ENCODE measurements at regions not wholly inside any gene's neighbourhood (a gene's known extent, or its start where the extent isn't known, plus 50 kb on each side); places are given as distances from the start of the nearest gene placed in this dataset.
A peak's percentile ranks its signal among the peaks of the same experiment; 100 is the strongest.

- no peak for DNase-seq (ENCODE audit: low spot score)
Measured at GRCh38 chr4:79082997-79083396, 143.8 kb upstream of the PAQR3 start.

DNA sequence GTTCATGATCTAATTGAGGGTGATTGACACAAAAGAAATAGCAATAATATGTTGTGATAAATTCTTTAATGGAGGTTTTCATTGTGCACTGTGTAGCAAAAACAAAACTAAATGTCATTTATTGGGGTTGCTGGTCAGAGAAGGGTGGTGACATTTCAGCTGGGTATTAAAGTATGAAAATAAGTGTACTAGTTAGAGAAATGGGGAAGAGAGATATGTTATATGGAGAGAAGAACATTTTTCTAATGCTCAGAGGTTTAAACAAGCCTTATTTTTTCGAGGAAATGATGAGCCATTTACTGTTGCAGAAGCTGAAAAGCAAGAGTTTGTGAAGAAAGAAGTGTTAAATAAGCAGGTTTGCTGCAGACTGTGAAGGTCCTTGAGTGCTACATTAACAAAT lies 142.7 kb upstream of the PAQR3 start:
- DNase-seq (ENCODE audit: low spot score), result no peak

GRCh38 chr4:79078339-79078738 lies 139.1 kb upstream of the PAQR3 start:
- no peak for DNase-seq (ENCODE audit: low spot score)

DNA sequence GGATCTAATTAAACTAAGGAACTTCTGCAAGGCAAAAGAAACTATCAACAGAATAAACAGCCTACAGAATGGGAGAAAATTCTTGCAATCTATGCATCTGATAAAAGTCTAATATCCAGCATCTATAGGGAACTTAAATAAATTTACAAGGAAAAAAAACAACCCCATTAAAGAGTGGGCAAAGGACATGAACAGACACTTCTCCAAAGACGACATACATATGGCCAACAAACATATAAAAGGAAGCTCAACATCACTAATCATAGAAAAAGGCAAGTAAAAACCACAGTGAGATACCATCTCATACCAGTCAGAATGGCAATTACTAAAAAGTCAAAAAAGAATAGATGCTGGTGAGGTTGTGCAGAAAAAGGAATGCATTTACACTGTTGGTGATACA lies 134.8 kb upstream of the PAQR3 start:
- no peak for DNase-seq (ENCODE audit: low spot score)

GRCh38 chr4:79073471-79073870 lies 134.2 kb upstream of the PAQR3 start:
- no peak for DNase-seq (ENCODE audit: low spot score)

GRCh38 chr4:79065262-79065661 lies 126.0 kb upstream of the PAQR3 start:
- DNase-seq (ENCODE audit: low spot score), result no peak

GRCh38 chr4:79064806-79065205 lies 125.6 kb upstream of the PAQR3 start:
- DNase-seq (ENCODE audit: low spot score), result no peak

- DNase-seq (ENCODE audit: low spot score), result no peak
Measured at GRCh38 chr4:79059631-79060399, 120.6 kb upstream of the PAQR3 start.

GRCh38 chr4:79057772-79058171 lies 118.5 kb upstream of the PAQR3 start:
- no peak for DNase-seq (ENCODE audit: low spot score)

- no peak for DNase-seq (ENCODE audit: low spot score)
Measured at GRCh38 chr4:79053754-79054153, 114.5 kb upstream of the PAQR3 start.

GRCh38 chr4:79050541-79050880 lies 111.3 kb upstream of the PAQR3 start:
- DNase-seq (ENCODE audit: low spot score), result no peak

DNA sequence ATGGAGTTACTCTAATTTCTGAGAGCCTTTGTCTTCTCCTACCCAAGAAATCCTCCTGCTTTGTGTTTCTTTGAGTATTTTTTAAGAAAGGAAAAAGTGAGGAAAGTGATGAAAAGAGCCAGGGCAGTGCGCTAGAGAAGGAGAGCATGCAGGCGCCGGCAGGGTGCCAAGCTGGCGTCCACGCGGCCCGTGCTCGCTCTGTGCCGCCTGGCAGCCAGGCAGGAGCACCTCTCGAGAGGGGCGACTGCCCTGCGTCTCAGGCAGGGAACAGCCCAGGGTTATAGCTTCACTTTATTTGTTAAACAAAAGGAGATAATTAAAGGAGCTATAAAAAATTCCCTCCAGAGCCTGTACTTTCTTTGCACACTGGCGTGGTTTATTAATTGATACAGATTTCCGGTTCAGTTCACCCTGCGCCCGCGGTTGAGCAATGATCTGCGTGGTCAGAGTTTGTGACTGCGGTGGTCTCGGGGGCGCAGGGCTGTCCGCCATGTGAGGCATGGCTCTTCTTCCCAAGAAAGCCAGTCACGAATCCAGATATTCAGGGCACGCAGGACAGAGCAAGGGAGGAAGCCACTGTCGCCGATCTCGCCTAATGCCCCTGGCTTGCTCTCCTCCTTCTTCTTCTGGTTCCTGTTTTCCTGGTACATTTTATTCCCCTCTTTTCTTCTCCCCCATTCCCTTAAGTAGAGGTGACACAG lies 110.8 kb upstream of the PAQR3 start:
- DNase-seq (ENCODE audit: low spot score), result no peak

GRCh38 chr4:79048878-79049277 lies 109.6 kb upstream of the PAQR3 start:
- DNase-seq (ENCODE audit: low spot score), result no peak

- DNase-seq (ENCODE audit: low spot score), result no peak
Measured at GRCh38 chr4:79047316-79047715, 108.1 kb upstream of the PAQR3 start.

- no peak for DNase-seq (ENCODE audit: low spot score)
Measured at GRCh38 chr4:79046016-79046592, 106.9 kb upstream of the PAQR3 start.

DNA sequence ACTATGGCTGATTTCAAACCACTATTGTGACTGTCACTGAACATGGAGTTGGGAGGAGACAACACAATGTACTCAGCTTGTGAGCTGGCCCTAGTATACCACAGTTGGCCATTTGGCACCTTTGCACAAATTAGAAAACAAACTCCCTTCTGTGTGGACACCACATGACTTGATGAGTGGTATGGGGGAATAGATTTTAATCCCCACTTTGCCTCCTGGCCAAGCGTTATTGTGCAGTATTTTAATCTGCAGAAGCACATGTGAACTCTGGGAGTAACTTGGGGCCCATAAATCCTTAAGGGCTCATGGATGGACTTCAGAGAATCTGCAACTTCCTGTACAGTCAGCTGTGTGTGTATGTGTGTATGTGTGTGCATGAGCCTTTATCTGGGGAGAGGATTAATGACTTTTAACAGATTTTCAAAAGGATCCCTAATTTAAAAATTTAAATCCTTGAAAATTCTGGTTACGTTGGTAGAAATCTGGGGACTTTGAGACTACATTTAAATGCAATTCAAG lies 105.0 kb upstream of the PAQR3 start:
- DNase-seq (ENCODE audit: low spot score), result no peak

GRCh38 chr4:79043138-79043537 lies 103.9 kb upstream of the PAQR3 start:
- DNase-seq (ENCODE audit: low spot score), result no peak

DNA sequence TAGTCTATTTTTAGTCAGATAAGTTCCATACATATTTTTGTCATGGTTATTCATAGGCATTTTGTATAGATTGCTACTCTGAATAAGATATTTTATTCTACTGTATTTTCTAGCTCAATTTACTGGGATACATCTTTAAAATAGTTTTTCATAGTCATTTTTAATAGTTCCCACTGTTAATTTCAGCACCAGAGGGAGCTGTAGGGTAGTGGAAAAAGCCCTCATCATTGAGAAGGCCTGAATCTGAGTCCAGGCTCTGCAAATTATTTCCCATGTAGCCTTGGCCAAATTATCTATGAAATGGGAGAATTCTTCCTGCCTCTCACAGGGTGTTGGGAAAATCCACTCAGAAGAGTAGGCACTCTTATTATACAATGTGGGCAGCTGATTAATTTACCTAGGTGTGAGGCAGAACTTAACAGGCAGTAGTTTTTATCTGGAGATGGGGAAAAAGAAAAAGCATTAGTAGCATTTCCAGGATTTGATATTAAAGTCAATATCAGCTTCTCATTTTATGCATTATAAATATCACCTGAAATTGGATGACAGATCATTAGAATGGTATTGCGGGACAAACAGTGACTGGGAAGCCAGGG lies 102.9 kb upstream of the PAQR3 start:
- peak; percentile 47 for DNase-seq (ENCODE audit: low spot score)

DNA sequence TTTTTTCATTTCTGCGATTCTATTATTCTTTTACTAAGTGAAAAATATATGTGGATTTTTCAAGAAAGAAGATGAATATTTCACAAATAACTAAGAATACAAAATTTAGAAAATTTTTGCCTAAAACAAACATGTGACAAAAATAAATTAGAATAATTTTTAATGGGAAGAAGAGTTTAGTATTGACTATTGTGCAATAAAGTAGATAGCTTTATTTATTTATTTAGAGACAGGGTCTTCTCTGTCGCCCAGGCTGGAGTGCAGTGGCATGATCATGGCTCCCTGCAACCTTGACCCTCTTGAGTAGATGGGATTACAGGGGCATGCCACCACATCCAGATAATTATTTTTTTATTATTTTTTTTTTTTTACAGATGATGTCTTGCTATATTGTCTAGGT lies 95.3 kb upstream of the PAQR3 start:
- no peak for DNase-seq (ENCODE audit: low spot score)

DNA sequence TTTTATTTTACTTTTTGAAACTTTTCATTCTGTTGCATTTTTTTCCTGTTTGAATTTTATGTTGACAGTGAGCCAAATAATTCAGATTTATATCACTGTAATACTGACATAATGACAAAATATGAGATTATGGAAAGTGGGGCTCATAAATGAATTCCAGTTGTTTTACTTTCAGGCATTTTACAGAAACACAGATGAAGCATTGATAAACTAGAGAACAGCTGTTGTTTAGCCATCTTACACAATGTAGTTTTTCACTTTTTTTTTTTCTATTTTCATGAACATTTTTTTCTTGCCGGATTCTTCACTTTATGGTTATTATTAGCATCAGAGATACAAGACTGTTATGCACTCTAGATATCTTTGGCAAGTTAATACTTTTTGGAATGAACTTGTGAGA lies 91.7 kb upstream of the PAQR3 start:
- no peak for DNase-seq (ENCODE audit: low spot score)

GRCh38 chr4:79027656-79028055 lies 88.4 kb upstream of the PAQR3 start:
- DNase-seq (ENCODE audit: low spot score), result no peak

GRCh38 chr4:79025170-79025569 lies 85.9 kb upstream of the PAQR3 start:
- DNase-seq (ENCODE audit: low spot score), result no peak

Data from NAMALWA (cell line).